Subcutaneous abdominal adipose tissue (tissue), 5 donors: ENCODE measurements at regions not wholly inside any gene's neighbourhood (a gene's known extent, or its start where the extent isn't known, plus 50 kb on each side); places are given as distances from the start of the nearest gene placed in this dataset.

ENCODE experiments used
- H3K27ac ChIP-seq: one replicate; pipeline ENCODE4 v1.7.0; 2013; ENCODE audit warnings: low read depth, mild to moderate bottlenecking, inconsistent platforms, low read length, moderate library complexity
- H3K27me3 ChIP-seq, 5 donors: one replicate each; pipeline ENCODE4 v1.7.0; 2013; ENCODE audit warnings: low read length in 5 of 5, inconsistent platforms in 1 of 5; ENCODE audit not compliant: control insufficient read depth in 5 of 5, insufficient read depth in 4 of 5
- H3K36me3 ChIP-seq, 5 donors: one replicate each; pipeline ENCODE4 v1.7.0; 2013; ENCODE audit warnings: low read length in 5 of 5; ENCODE audit not compliant: control insufficient read depth in 5 of 5, insufficient read depth in 5 of 5
- H3K4me1 ChIP-seq, 5 donors: one replicate each; pipeline ENCODE4 v1.7.0; 2013; ENCODE audit warnings: low read length in 5 of 5, mild to moderate bottlenecking in 3 of 5, moderate library complexity in 1 of 5; ENCODE audit not compliant: control insufficient read depth in 5 of 5, insufficient read depth in 5 of 5
- H3K4me3 ChIP-seq, 5 donors: one replicate each; pipeline ENCODE4 v1.7.0; 2013; ENCODE audit warnings: low read length in 5 of 5, low read depth in 1 of 5
- H3K9ac ChIP-seq, 5 donors: one replicate each; pipeline ENCODE4 v1.7.0; 2013; ENCODE audit warnings: low read length in 5 of 5, mild to moderate bottlenecking in 4 of 5, moderate library complexity in 3 of 5
- H3K9me3 ChIP-seq, 5 donors: one replicate each; pipeline ENCODE4 v1.7.0; 2013; ENCODE audit warnings: low read length in 5 of 5; ENCODE audit not compliant: control insufficient read depth in 5 of 5
- donor health status: healthy.
- donor health status: healthy.
- donor health status: healthy.
- donor health status: healthy.
- donor health status: healthy.

DNA sequence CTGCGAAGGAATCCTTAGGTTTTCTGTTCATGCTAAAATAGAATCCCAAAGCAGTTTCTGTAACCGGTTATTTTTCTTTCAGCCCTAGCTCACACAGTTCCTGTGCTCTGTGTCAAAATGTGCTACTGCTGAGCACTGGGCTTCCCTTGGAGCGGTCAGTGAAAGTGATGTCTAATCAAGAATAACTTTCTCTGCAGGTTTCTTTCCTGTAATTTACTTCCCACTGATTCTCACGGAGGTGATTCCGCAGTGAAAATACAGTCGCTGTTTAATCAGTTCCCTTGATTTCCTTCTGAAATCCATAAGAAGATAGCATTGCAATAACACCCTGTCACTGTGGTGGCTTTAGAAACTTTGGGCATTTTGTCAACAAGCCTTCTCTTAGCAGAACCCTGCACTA lies 112.0 kb upstream of the ISL1 start:
- Histone ChIP-seq H3K4me1 (no peaks in the 10 kb centered on the region), H3K27me3 (no peaks in the 10 kb centered on the region), H3K9ac (no peak overlapping the region), H3K27ac (no peak overlapping the region), H3K36me3 (no peaks in the 10 kb centered on the region), H3K4me3 (no peak overlapping the region), H3K9me3 (no peaks in the 10 kb centered on the region)

DNA sequence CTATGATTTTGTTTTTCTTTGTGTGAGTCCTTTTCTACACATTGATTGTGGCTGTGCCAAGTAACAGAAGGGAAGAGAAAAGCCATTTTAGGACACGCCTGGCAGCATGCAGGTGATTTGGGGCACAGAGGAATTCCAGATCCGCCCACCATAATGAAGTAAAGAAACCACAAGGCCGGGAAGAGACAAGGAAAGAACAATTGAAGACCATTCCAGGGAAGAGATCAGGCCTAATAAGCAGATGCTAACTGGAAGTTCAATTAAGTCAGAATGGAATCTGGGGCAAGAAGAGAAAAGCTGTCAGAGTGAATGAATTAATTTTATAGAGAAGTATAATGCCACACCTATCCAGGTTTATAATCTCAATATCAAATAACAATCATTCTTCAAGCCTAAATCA lies 110.2 kb upstream of the ISL1 start:
- no peaks in the 10 kb centered on the region for H3K4me1 ChIP-seq
- H3K27ac ChIP-seq: no peak overlapping the region
- no peaks in the 10 kb centered on the region for H3K9me3 ChIP-seq
- H3K4me3 ChIP-seq: no peak overlapping the region
- H3K36me3 ChIP-seq: no peaks in the 10 kb centered on the region
- H3K27me3 ChIP-seq: no peaks in the 10 kb centered on the region
- no peak overlapping the region for H3K9ac ChIP-seq

DNA sequence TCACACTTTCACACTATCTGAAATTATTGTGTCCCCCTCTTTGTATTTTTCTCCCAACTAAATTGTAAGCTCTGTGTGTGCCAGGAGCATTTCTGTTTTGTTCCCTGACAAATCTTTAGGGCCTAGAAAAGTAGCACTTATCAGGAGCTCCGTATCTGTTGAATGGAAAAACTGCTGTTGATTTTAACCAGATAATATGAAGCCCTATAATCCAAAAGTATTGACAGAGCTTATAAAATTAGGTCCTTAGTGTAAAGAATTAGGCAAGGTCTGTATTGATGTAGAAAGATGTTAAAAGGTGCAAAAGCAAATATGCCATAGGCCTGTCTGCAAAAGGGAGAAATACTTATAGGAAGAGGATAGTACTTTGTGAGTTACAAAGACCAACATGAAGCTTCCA lies 109.4 kb upstream of the ISL1 start:
- H3K4me3 ChIP-seq: no peak overlapping the region
- H3K9me3 ChIP-seq: no peaks in the 10 kb centered on the region
- no peak overlapping the region for H3K9ac ChIP-seq
- H3K27me3 ChIP-seq: no peaks in the 10 kb centered on the region
- no peak overlapping the region for H3K27ac ChIP-seq
- no peaks in the 10 kb centered on the region for H3K36me3 ChIP-seq
- H3K4me1 ChIP-seq: no peaks in the 10 kb centered on the region

DNA sequence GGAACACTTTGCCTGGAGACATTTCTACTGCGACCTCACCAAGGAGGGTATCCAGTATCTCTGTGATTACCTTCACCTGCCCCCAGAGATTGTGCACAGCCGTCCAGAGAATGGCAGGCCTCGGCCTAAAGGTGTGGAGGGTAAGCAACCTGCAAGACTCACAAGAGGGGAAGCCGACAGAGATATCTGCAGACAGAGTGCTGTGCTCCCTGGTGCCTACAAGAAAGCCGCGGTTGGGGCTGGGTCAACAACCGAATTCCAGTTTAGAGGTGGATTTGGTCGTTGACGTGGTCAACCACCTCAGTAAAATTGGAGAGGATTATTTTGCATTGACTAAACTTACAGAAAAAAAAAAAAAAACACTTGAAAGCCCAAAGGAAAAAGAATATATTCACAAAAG lies 107.8 kb upstream of the ISL1 start:
- H3K4me3 ChIP-seq: no peak overlapping the region
- no peak overlapping the region for H3K27ac ChIP-seq
- H3K9me3 ChIP-seq: no peaks in the 10 kb centered on the region
- no peak overlapping the region for H3K9ac ChIP-seq
- no peaks in the 10 kb centered on the region for H3K27me3 ChIP-seq
- no peaks in the 10 kb centered on the region for H3K4me1 ChIP-seq
- H3K36me3 ChIP-seq: no peaks in the 10 kb centered on the region

DNA sequence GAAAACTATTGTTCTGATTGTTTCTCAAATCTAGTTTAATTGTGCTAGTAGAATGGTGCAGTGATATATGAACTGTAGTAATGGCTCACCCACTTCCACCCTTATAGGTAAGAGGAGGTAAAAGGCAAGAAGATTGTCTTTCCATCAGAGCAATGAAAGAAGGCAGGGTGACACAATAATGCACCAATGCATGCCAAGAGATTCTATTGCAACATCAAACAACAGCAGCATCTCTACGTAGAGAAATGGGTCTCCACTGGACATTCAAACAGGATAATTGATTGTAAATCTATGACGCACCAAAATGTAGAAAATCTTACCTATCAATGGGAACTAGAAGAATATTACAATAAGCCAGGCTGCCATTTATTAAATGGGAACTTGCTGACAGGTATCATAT lies 107.0 kb upstream of the ISL1 start:
- H3K4me1 ChIP-seq: no peaks in the 10 kb centered on the region
- H3K27me3 ChIP-seq: no peaks in the 10 kb centered on the region
- H3K27ac ChIP-seq: no peak overlapping the region
- no peak overlapping the region for H3K9ac ChIP-seq
- H3K4me3 ChIP-seq: no peak overlapping the region
- H3K36me3 ChIP-seq: no peaks in the 10 kb centered on the region
- H3K9me3 ChIP-seq: no peaks in the 10 kb centered on the region

DNA sequence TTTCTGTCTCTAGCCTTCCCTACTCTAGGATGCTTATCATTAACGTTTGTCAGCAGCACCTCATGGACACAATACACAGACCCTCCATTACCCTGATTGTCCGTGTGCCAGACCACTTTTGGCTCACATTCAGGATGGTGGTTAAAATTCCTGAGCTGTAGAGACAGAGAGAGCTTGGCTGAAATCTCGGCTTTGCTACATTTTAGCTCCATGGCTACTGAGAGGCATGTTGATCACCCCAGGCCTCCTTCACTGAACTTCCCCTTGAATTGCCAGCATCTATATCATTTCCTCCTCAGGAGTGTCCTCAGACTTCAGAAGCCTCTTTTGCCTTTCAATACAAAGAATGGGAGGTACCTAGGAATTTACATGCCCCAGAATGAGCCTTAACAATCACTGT lies 104.7 kb upstream of the ISL1 start:
- Histone ChIP-seq H3K27me3 (no peaks in the 10 kb centered on the region), H3K9ac (no peak overlapping the region), H3K4me1 (no peaks in the 10 kb centered on the region), H3K36me3 (no peaks in the 10 kb centered on the region), H3K9me3 (no peaks in the 10 kb centered on the region), H3K4me3 (no peak overlapping the region), H3K27ac (no peak overlapping the region)

DNA sequence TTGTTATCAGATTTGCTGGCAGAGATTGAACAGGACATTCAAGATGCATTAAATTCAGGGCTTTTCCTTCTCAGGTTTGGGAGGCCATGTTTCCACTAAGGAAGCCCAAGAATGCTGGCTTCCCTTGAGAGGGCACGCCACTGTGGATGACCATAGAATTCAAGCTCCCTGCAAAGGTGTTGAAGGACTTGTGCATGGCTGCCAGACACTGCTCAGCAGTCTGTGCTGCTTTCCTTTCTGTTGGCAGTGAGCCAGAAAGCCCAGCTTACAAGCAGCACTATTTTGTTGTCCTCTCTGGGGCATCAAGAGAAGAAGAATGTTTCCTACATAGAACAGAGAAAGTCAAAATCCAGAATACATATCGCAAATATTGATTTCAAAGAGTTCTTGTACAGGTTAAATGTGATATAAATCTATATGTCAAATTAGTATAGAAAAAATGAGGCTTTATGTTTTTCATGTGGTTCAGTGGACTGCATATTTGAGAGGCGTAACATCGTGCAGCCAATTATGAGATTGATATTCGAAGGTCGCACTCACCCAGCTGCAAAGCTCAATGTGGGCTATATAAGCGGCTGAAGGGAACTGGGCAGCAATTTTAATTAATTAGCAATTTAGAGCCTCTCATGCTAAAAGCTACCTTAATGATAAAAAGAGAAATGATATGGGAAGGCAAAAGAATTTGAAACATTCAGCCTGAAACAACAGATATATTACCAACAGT lies 103.1 kb upstream of the ISL1 start:
- Histone ChIP-seq H3K9me3 (no peaks in the 10 kb centered on the region), H3K9ac (no peak overlapping the region), H3K27me3 (no peaks in the 10 kb centered on the region), H3K36me3 (no peaks in the 10 kb centered on the region), H3K4me3 (no peak overlapping the region), H3K27ac (no peak overlapping the region), H3K4me1 (no peaks in the 10 kb centered on the region)

DNA sequence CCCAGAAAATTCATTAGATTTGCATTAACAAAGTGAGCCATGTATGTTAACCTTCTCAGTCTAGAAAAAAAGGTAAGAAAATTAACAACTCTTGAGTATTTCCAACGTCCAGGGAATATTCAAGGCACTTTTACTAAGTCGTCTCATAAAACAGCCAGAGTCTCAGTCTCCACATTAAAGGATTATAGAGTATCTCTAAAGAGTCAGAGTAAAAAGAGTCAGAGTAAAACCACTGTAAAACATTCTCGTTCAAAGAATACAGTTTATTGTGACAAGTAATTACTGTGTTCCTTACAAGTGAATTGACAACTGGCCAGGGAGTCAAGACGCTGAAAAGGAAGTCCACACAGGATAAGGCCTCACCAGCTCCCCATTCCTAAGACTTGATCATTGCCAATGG lies 97.2 kb upstream of the ISL1 start:
- Histone ChIP-seq H3K4me1 (no peaks in the 10 kb centered on the region), H3K27ac (no peak overlapping the region), H3K4me3 (no peak overlapping the region), H3K36me3 (no peaks in the 10 kb centered on the region), H3K9me3 (no peaks in the 10 kb centered on the region), H3K27me3 (no peaks in the 10 kb centered on the region), H3K9ac (no peak overlapping the region)

DNA sequence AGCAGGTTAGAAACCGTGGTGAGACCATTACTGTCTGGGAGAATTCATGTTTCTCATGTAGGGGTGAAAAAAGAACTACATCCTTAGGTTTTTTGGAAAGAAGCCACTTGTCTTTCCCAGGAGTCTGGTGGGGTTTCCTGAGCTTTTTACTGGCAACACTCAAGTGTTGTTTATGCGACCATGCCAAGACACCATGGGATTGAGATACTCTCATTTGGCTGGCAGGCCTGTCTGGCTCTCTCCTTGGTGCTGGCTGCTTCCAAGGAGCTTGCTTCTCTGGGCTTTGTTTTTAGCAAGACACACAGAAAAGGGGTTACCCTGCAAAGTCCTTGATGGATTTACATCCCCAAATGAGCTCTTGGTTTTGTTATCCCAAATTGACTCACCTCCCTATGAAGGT lies 80.9 kb upstream of the ISL1 start:
- Histone ChIP-seq H3K36me3 (no peaks in the 10 kb centered on the region), H3K9ac (no peak overlapping the region), H3K27ac (no peak overlapping the region), H3K27me3 (no peaks in the 10 kb centered on the region), H3K4me3 (no peak overlapping the region), H3K4me1 (no peaks in the 10 kb centered on the region), H3K9me3 (no peaks in the 10 kb centered on the region)

DNA sequence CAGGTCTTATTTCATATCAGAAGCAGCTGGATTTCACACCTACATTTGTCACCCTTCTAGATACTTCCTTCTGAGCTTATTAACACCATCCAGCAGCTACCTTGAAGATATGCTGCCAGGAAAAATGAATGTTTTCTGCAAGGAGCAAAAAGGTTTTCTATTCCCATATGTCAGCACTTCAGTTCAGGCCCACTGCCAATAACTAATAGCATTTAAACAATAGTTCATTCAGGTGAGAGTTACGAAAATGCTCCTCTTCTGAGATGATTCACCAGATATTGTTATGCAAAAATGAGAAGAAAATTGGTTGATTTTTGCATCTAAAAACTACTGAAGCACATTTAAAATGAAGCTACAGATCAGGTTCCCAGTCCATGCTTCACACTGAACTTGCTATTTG lies 56.4 kb upstream of the ISL1 start:
- Histone ChIP-seq H3K4me1 (no peaks in the 10 kb centered on the region), H3K27ac (no peak overlapping the region), H3K4me3 (no peak overlapping the region), H3K36me3 (no peaks in the 10 kb centered on the region), H3K9me3 (no peaks in the 10 kb centered on the region), H3K27me3 (no peaks in the 10 kb centered on the region), H3K9ac (no peak overlapping the region)
